Chondrocyte (in vitro differentiated cells): ENCODE measurements at regions not wholly inside any gene's neighbourhood (a gene's known extent, or its start where the extent isn't known, plus 50 kb on each side); places are given as distances from the start of the nearest gene placed in this dataset.

ENCODE experiments used
- DNase-seq: peaks from one replicate; pipeline ENCODE4 v3.0.0; 2021; ENCODE audit warnings: mixed read lengths, low spot score
- H3K27ac Mint-ChIP-seq: one replicate; pipeline ENCODE4 v1.8.0; 2021; ENCODE audit warnings: mild to moderate bottlenecking, moderate library complexity, mixed read lengths; ENCODE audit not compliant: unreplicated experiment
- H3K27me3 Mint-ChIP-seq: 2 replicates; pipeline ENCODE4 v1.8.0; 2021; ENCODE audit warnings: low read depth, mixed read lengths
- H3K36me3 Mint-ChIP-seq: 2 replicates; pipeline ENCODE4 v1.8.0; 2021; ENCODE audit warnings: low read depth, mixed read lengths
- H3K4me1 Mint-ChIP-seq: 2 replicates; pipeline ENCODE4 v1.8.0; 2021; ENCODE audit warnings: low read depth, mild to moderate bottlenecking, mixed read lengths
- H3K4me3 Mint-ChIP-seq: one replicate; pipeline ENCODE4 v1.8.0; 2021; ENCODE audit warnings: mild to moderate bottlenecking, moderate library complexity, mixed read lengths; ENCODE audit not compliant: unreplicated experiment
- H3K9me3 Mint-ChIP-seq: 2 replicates; pipeline ENCODE4 v1.8.0; 2021; ENCODE audit warnings: low read depth, mixed read lengths
- TF ChIP-seq, protein P1 (sequence below): fragments of 200-600 bp; sonication (generic); IDR thresholded peaks from 2 replicates; pipeline ENCODE4 v1.5.0; 2021; ENCODE audit warnings: antibody characterized with exemption, mild to moderate bottlenecking, moderate library complexity

DNA sequence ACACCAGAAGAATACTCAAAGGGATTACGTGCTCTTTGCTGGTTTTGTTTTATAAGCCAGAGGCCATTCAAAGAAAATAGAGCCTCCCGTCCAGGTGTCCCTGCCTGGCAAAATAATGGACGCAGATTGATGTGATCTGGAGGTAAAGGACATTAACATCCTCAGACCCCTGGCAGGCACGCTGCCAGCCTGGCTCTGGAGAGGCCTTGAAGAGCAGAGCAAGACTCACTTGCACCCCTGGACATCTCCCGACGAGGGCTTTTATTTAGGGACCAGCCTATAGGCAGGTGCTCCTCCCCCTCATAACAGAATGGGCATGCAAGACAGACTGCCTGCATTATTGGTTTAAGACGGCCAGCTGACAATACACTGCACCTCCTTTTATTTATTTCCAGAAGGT, 291.3 kb downstream of the BCL11A start:
- Mint-ChIP-seq H3K27me3 (peaks cover 2% of the 10 kb centered on the region), H3K4me1 (no peaks in the 10 kb centered on the region), H3K9me3 (no peaks in the 10 kb centered on the region), H3K4me3 (no peak overlapping the region), H3K27ac (no peak overlapping the region), H3K36me3 (no peaks in the 10 kb centered on the region)
- TF ChIP-seq, protein P1, sequence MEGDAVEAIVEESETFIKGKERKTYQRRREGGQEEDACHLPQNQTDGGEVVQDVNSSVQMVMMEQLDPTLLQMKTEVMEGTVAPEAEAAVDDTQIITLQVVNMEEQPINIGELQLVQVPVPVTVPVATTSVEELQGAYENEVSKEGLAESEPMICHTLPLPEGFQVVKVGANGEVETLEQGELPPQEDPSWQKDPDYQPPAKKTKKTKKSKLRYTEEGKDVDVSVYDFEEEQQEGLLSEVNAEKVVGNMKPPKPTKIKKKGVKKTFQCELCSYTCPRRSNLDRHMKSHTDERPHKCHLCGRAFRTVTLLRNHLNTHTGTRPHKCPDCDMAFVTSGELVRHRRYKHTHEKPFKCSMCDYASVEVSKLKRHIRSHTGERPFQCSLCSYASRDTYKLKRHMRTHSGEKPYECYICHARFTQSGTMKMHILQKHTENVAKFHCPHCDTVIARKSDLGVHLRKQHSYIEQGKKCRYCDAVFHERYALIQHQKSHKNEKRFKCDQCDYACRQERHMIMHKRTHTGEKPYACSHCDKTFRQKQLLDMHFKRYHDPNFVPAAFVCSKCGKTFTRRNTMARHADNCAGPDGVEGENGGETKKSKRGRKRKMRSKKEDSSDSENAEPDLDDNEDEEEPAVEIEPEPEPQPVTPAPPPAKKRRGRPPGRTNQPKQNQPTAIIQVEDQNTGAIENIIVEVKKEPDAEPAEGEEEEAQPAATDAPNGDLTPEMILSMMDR = no peak
- DNase-seq = no peak

DNA sequence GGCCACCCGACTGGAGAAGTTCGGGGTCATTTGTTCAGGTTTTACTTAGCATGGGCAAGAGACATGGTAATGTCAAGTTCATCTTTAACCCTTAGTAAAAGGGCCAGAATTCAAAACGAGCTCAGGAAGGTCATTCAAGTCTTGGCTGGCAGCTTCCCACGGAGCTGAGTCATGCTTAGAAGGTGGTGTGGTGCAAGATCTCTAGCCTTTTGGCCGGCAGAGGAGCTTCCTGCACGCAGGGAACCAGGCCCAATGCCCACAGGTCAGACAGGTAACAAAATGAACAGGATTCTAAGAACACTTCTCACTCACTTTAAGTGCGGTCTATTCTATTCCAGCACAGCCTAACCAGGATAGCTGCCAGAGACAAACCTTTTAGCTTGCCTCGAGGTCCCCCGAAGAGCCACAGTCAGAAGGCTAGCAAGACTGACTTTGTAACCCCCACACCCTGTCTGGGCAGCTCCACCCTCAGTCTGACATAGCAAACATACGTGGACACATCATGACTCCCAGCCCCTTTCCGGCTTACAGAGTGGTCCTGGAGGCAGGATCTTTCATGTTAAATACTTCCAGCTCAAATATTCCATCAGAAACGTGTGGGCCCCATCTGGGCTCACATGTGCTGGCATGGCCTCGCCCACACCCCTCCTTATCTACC, 292.7 kb downstream of the BCL11A start:
- H3K4me3 Mint-ChIP-seq = no peak overlapping the region

GRCh38 chr2:60259781-60260180, 293.7 kb downstream of the BCL11A start:
- H3K4me1 Mint-ChIP-seq = no peaks in the 10 kb centered on the region
- TF ChIP-seq, protein P1 = no peak
- H3K9me3 Mint-ChIP-seq = peaks cover 3% of the 10 kb centered on the region
- H3K4me3 Mint-ChIP-seq = no peak overlapping the region
- H3K27me3 Mint-ChIP-seq = peaks cover 2% of the 10 kb centered on the region
- no peak for DNase-seq
- H3K36me3 Mint-ChIP-seq = no peaks in the 10 kb centered on the region
- H3K27ac Mint-ChIP-seq = no peak overlapping the region

More for the DNA sequence above, 292.7 kb downstream of the BCL11A start:
- TF ChIP-seq, protein P1 = no peak
- H3K4me1 Mint-ChIP-seq = no peaks in the 10 kb centered on the region
- no peak overlapping the region for H3K27ac Mint-ChIP-seq
- H3K9me3 Mint-ChIP-seq = no peaks in the 10 kb centered on the region
- no peaks in the 10 kb centered on the region for H3K36me3 Mint-ChIP-seq
- H3K27me3 Mint-ChIP-seq = peaks cover 2% of the 10 kb centered on the region
- no peak for DNase-seq

DNA sequence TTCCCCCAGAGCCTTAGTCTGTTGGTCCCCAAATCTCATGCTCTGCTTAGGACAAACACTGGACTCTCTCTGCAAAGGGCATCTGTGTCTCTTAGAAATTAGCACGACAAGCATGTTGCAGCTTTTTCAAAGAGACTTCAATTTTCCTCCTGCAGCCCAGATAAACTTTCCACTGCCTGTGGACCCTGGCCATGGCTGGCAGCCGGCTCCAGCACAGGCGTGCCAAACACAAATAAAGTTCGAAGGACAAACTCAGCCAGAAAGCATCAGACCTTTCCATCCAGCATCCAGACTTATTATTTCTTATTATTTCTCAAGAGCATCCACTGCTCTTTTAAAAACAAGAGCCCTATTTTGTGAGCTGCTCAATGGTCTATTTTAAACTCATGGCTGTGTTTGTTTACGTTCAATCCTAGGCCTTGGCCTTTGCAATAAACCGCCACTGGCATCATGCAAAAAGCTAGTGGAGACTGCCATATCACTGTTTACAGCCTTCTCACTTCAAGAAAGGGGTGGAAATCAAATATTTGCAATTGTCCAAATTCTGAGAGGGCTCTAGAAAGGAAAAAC, 300.8 kb downstream of the BCL11A start:
- H3K4me1 Mint-ChIP-seq = no peaks in the 10 kb centered on the region
- TF ChIP-seq, protein P1 = no peak
- no peak for DNase-seq
- H3K36me3 Mint-ChIP-seq = no peaks in the 10 kb centered on the region
- no peaks in the 10 kb centered on the region for H3K27me3 Mint-ChIP-seq
- H3K9me3 Mint-ChIP-seq = peaks cover 3% of the 10 kb centered on the region
- no peak overlapping the region for H3K4me3 Mint-ChIP-seq
- H3K27ac Mint-ChIP-seq = no peak overlapping the region

DNA sequence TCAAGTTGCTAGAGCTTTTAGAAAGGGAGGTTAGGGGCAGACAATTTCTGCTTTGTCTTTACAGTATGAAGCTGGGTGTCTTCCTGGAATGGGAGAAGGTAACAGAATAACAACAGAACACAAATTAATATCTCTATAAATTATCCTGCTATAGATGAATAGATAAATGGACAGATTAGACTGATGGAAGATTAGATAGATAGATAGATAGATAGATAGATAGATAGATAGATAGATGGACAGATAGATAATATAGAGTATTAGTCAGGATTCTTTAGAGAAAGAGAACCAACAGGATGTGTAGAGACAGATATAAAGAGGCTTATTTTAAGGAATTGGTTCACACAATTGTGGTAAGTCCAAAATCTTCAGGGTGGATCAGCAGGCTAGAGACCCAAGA, 302.2 kb downstream of the BCL11A start:
- H3K4me1 Mint-ChIP-seq = no peaks in the 10 kb centered on the region
- H3K27ac Mint-ChIP-seq = no peak overlapping the region
- H3K27me3 Mint-ChIP-seq = no peaks in the 10 kb centered on the region

More for the DNA sequence above, 302.2 kb downstream of the BCL11A start:
- H3K4me3 Mint-ChIP-seq = no peak overlapping the region
- H3K36me3 Mint-ChIP-seq = no peaks in the 10 kb centered on the region
- DNase-seq = no peak
- peaks cover 3% of the 10 kb centered on the region for H3K9me3 Mint-ChIP-seq
- TF ChIP-seq, protein P1 = no peak
